ENCODE measurements at regions not wholly inside any gene's neighbourhood (a gene's known extent, or its start where the extent isn't known, plus 50 kb on each side); places are given as distances from the start of the nearest gene placed in this dataset.

GRCh38 chr11:116468699-116469098, 304.1 kb downstream of the BUD13 start:
- no peak for ATAC-seq

- ATAC-seq = peak; percentile 58
These were observed 305.0 kb downstream of the BUD13 start for GRCh38 chr11:116467823-116468222.

DNA sequence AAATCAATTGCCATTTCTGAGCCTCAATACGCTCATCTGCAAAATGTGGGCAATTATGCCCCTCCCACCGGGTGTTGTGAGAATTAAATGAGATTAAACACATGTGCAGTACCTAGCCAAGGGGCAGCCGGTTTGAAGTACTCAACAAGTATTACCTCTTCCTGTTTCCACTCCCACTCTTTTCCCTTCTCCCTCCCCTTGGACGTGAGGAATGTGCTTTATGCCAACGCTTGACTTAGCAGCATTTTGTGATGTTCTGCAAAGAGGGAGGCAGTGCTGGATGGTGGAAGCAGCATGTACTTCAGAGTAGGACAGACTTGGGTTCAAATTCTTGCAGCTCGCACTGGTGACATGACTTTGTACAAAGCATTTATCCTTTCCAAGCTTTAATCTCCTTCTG, 306.0 kb downstream of the BUD13 start:
- no peak for ATAC-seq

DNA sequence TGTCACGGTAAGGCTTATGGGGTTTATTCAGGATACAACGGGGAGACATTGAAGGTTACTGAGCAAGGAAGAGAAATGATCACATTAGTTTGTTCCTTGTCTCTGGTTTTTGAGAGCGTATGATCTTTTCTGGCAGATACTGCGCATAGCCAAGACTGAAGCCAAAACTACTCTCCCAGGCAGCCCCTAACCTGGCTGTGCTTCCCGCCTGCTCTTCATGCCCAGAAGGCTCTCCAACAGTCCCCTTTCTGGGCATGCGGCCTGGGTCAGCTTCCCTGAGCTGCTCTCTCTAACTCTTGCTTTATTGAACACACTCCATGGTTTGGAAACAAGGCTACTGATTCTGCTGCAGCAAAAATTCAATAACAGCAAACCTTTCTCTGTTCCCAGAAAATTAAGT, 306.6 kb downstream of the BUD13 start:
- ATAC-seq = no peak

GRCh38 chr11:116465056-116465455, 307.7 kb downstream of the BUD13 start:
- no peak for ATAC-seq

DNA sequence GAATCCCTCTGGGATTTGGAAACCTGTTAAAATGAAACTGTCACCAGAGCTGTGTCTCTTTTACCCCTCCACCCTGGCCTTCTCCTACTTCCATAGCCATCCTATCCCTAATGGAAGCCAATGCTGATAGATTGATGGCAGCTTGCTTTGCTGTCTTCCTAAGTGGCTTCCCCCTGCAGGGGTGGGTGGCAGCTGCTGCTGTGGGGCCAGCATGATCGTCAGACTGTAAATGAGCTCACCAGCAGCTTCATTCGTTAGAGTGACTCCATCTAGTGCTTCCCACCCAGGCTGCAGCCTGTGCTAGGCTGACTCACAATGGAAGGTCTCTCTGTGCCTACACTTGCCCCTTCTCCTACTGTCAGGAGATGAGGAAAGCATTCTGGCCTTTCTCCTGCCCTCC, 311.0 kb downstream of the BUD13 start:
- ATAC-seq = no peak

GRCh38 chr11:116460156-116460920, 312.4 kb downstream of the BUD13 start:
- ATAC-seq = no peak

GRCh38 chr11:116459185-116460045, 313.4 kb downstream of the BUD13 start:
- ATAC-seq = no peak

DNA sequence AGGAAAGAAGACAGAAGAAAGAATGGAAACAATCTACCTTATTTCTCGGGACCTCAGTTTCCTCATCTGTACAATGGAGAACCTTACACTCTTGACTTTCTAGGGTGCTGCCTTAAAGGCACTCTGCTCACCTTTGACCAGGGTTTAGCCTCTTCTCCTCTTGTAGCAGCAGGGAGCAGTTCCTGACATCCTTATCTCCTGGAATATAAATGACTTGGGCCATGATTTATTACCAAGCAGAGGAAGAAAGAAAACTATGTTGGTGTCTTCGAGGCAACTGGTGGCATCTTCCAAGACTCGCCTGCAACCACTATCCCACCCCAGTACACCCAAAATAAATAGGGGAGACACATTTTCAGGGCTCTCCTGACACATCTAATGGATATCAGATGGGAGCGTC, 314.2 kb downstream of the BUD13 start:
- ATAC-seq = no peak

DNA sequence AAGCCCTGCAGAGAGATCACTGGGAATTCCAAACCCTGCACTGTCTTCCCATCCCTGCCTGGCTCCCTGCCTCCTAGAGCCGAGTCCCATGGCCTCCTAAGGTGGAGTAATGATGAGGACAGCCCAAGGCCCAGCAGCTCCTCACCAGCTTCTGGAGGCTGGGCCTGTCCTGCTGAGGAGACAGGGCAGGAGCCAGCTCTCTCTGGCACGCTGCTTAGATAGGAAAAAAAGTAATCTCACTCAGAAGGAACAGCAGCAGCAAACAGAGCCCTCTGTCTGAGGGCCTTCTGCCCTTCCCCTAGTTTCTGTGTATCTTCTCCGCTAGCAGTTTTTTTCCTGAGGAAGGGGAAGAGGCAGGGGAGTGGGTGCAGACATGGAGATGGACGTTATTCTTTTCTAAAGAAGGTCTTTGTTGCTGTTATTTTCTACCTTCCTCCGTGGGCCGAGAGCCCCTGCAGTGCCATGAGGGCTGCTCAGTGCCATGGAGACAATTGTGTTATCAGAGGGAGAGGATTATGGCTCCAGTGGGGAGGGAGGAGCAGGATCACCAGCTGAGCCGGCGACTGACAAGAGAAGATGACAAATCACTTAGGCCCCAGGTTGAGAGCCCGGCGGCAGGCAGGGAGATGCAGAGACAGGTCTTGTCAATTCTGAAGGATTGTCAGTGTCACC, 315.3 kb downstream of the BUD13 start:
- ATAC-seq = no peak

DNA sequence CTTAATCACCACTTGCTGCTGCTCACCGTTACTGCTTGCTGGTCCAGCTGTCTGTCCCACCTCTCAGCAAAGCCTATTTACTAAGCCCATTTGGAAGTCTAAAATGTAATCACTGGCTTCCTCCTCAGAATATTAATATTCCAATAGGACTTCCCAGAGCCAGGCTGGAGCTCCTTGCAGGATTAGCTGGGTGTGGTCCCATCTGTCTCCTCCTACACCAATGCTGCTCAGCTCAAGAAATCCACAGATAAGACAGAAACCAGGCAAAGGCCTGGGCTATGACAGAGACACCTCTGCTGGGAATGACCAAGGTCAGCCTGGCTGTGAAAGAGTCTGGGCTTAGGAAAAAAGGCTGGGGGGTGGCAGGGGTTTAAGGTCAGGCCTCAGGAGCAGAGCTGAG, 317.8 kb downstream of the BUD13 start:
- ATAC-seq = no peak

GRCh38 chr11:116454020-116454645, 318.7 kb downstream of the BUD13 start:
- ATAC-seq = peak; percentile 52

- ATAC-seq = no peak
These were observed 320.3 kb downstream of the BUD13 start for GRCh38 chr11:116452461-116452860.

DNA sequence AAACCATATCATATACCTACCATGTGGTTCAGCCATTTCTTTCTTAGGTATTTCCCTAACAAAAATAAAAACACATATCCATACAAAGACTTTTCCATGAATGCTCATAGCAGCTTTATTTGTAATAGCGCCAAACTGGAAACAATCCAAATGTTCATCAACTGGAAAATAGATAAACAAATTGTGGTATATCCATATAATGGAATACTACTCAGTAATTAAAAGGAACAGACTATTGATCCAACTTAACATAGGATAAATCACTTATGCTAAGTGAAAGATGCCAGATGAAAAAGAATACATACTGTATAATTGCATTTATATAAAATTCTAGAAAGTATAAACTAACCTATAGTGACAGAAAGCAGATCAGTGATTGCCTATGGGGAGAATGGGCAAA, 323.3 kb downstream of the BUD13 start:
- ATAC-seq = no peak

DNA sequence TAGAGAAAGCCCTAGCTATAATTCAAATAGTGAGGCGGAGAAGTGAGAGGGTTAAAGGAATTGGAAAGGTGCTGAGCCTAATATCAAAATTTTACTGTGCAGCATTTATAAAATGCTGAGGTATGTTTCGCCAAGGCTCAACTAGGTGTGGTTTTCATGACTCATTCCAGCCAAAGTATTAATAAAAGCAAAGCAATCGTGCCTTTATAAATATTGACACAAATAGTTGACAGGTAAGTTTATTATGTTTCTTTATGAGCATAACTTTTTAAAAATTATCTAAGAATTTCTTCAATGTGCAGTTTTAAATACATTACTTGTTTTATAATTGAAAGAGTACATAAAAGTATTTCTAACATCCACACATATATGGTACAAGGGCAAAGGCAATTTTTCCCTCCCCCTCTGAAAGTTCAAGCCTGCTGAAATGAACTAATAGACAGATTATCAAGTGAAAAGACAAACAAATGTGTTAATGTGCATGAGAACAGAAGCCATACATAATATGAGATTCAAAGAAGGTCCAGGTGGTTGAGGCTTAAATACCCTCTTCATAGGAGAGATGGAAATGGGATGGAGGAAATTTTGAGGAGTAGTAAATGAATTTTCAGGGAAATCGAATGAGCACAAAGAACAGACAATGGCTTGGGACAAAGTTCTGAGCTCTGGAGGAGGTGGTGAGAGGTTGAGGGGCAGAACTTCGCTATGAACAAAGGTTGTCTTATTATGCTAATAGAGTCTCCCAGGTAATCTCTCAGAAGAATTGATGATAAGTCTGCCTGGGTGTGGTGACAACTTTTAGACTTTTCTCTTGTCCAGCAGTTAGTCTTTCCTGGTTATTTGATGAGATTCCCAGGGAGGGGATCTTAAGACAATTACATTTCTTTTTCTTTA, 326.5 kb downstream of the BUD13 start:
- no peak for ATAC-seq

DNA sequence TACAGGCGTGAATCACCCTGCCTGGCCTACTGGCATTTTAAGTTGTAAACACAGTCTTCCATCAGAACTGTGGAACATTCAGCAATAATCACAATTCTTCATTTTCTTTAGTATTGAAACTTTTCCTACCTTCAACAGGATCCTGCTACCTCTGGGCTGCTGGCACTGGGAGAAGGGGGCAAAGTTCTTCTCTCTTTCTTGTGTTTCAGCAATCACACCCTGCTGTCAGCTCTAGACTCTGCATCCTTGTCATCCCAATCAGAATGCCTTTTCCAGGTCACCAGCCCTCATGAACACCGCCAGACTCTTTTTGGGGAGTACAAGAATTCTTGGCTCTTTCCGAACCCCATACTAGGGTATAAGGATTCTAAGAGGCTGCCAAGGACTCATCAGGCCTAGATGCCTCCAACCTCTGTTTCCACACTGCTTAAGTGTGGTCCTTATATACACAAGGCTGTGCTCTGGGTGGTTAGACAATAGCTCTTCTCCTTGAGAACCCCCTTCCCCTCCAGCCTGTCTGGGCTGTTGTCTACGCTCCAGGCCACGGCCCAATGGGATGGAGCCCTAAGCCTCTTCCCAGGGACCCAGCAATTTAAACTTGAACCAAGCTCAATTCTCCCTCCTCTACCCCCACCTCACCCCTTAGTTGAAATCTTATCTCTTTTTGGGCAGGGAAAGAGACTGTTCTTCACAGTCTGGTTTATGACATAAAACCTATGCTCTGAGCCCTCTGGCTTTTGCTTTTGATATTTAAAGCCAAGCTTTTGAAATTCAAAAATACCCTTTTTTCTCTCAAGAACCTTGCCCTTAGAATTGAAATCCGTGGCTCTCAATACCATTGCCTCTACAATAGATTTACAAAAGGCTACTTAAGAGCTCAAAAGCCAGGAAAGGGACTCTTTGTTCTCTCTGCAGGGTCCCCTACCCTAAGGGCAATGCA, 327.4 kb downstream of the BUD13 start:
- ATAC-seq = no peak

DNA sequence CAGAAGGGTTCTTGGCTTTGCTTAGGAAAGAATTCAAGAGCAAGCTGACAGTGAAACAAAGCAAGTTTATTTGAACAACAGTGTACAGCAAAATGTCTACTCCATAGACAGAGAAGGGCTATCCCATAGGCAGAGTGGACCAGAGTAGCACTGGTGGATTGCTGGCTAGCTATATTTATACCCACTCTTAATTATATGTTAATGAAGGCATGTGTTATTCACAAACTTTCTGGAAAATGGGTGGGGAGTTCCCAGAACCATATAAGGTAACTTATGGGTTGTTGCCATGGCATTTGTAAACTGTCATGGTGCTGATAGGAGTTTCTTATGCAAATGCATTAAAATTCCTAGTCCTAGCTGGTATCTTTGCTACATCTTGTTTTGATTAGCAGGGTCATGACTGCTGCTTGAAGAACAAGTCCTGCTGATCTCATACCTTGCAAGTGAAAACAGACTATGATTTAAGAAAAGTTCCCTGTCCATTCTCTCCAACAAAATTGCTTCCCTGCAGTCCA, 330.5 kb downstream of the BUD13 start:
- no peak for ATAC-seq

DNA sequence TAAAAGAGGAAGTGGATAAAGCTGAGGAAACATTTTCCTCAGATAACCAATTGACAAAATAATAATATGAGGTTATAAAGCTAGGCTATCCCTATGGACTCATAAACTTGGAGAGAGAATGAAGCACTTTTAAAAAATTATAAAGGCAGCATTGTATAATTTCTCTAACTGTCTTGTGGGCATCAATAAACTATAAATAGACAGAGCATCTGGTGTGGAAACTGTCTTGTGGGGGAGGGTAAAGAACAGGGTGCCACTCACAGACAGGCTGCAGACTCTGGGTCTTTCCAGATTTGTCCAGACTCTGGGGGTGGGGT, 333.5 kb downstream of the BUD13 start:
- ATAC-seq = no peak

- ATAC-seq = no peak
These were observed 334.0 kb downstream of the BUD13 start for GRCh38 chr11:116438651-116439360.

DNA sequence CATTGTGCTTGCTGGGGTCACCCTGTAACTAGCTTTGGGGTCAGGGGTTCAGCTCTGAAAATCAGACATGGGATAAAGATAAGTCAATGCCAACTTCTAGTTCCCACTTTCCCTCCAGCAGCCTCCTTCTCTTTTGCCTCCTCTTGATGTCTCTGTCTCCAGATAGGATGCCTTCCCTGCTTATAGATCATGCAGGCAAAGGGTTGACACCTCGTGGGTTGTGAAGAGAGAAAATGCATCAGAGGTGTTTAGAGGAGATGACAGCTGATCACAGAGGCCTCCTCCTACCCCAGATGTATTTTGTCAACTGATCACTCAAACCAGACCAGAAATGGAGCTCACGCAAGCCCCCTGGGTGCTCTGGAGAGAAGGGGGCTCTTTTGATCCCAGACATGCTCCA, 337.8 kb downstream of the BUD13 start:
- ATAC-seq = no peak
